ENCODE measurements at regions not wholly inside any gene's neighbourhood (a gene's known extent, or its start where the extent isn't known, plus 50 kb on each side); places are given as distances from the start of the nearest gene placed in this dataset.

DNA sequence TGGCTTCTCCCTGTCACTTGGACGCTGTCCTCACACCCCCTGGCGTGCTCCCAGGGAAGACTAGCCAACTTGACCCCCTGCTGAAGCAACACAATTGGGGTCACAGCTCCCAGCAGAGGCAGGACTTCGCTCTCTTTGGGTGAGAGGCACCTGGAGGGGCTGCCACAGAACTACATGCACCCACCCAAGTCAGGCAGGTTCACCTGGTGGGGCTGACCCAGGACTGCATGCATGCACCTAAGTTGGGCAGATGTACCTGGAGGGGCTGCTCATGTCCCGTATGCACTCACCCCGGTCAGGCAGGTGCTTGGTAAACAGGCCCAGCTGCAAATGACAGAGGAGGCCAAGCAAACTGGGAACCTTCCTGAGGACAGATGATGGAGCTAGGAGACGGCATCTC, 154.3 kb upstream of the RPS6KA2 start:
- H3K27me3 ChIP-seq = no peaks in the 10 kb centered on the region
- ATAC-seq = no peak
- in situ Hi-C loops (cut with MboI; ENCODE audit: low sequenced_read_pairs in 4 of 4) = loop anchor here in 3 of 4 donors (25.0 kb wide), 3 partner anchors 206 to 506 kb away; partner anchors contain the start of genes CEP43 (in 3 of the 3) and UNC93A (in 1 of the 3)
- H3K4me1 ChIP-seq = no peaks in the 10 kb centered on the region
- no peak for TF ChIP-seq POLR2A (IDR thresholded peaks at IDR 0.05)
- TF ChIP-seq, protein P1, sequence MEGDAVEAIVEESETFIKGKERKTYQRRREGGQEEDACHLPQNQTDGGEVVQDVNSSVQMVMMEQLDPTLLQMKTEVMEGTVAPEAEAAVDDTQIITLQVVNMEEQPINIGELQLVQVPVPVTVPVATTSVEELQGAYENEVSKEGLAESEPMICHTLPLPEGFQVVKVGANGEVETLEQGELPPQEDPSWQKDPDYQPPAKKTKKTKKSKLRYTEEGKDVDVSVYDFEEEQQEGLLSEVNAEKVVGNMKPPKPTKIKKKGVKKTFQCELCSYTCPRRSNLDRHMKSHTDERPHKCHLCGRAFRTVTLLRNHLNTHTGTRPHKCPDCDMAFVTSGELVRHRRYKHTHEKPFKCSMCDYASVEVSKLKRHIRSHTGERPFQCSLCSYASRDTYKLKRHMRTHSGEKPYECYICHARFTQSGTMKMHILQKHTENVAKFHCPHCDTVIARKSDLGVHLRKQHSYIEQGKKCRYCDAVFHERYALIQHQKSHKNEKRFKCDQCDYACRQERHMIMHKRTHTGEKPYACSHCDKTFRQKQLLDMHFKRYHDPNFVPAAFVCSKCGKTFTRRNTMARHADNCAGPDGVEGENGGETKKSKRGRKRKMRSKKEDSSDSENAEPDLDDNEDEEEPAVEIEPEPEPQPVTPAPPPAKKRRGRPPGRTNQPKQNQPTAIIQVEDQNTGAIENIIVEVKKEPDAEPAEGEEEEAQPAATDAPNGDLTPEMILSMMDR (IDR thresholded peaks at IDR 0.05 in 4 of 5, conservative IDR thresholded peaks at IDR 0.05 in 1 of 5) = no peak
- H3K9me3 ChIP-seq = no peaks in the 10 kb centered on the region
- no peak overlapping the region for H3K27ac ChIP-seq
- intact Hi-C loops (cut with DNase I; ENCODE audit: low total_unique reads) = loop anchor here (10.0 kb wide), 1 partner anchor 173 kb away; the partner anchor contains the start of gene RNASET2
- no peaks in the 10 kb centered on the region for H3K36me3 ChIP-seq
- DNase-seq = no peak
- no peak overlapping the region for H3K4me3 ChIP-seq

DNA sequence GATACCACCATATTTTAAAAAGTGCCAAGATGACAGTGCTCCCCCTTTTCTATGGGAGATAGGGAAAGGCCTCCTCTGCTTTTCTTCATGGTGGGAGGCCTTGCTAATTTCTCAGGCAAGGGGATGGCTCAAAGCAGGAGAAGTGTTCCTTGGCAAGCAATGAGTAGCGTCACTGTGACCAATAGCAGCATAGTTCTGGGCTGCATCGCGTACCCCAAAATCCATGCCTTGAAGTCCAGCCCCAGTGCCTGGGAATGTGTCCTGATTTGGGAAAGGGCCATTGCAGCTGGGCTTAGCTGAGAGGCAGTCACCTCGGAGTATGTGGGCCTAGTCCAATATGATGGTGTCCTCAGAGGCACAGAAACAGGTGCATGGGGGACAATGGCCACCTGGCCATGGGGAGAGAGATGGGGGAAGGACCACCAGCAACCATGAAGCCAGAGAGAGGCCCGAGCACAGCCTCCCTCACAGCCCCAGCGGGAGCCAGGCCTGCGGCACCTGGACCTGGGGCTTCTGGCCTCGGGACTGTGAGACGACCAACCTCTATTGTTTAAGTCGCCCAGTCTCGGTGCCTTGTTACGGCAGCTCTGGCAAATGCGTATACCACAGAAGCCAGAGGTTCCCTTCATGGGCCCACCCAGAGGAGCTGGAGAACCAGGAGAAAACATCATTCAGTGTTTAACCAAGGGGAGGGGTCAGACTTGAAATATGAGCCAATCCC, 153.1 kb upstream of the RPS6KA2 start:
- DNase-seq (no peak), ATAC-seq (no peak)
- no peak overlapping the region for H3K4me3 ChIP-seq
- in situ Hi-C loops (cut with MboI; ENCODE audit: low sequenced_read_pairs in 4 of 4) = loop anchor here in 3 of 4 donors (25.0 kb wide), 3 partner anchors 207 to 507 kb away; partner anchors contain the start of genes CEP43 (in 3 of the 3) and UNC93A (in 1 of the 3)
- H3K9me3 ChIP-seq = no peaks in the 10 kb centered on the region
- no peaks in the 10 kb centered on the region for H3K27me3 ChIP-seq
- H3K4me1 ChIP-seq = no peaks in the 10 kb centered on the region
- TF ChIP-seq, protein P1 (IDR thresholded peaks at IDR 0.05 in 4 of 5, conservative IDR thresholded peaks at IDR 0.05 in 1 of 5) = no peak
- no peak for TF ChIP-seq POLR2A (IDR thresholded peaks at IDR 0.05)
- intact Hi-C loops (cut with DNase I; ENCODE audit: low total_unique reads) = loop anchor here (10.0 kb wide), 2 partner anchors 175 to 365 kb away; partner anchors contain the start of gene RNASET2
- no peak overlapping the region for H3K27ac ChIP-seq
- no peaks in the 10 kb centered on the region for H3K36me3 ChIP-seq

DNA sequence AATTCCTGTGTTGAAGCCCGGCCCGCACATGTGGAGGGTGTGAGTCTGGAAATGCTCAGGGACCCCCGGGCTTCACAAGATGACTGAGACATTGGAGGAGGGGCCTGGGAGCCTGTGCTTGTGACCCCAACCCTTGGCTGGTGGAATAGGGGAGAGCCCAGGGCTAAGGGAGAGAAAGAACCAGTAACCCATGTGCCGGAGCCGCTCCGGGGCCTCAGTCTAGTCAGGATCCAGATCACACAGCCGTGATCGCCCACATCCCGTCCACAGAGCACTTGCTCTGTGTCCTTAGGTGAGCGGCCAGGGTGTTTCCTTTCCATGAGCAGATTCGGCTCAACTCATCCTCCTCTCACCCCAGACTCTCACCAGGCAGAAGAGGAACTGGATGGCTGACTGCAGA, 152.3 kb upstream of the RPS6KA2 start:
- Histone ChIP-seq H3K27me3 (no peaks in the 10 kb centered on the region), H3K4me3 (no peak overlapping the region), H3K36me3 (no peaks in the 10 kb centered on the region), H3K27ac (no peak overlapping the region), H3K4me1 (no peaks in the 10 kb centered on the region), H3K9me3 (no peaks in the 10 kb centered on the region)
- TF ChIP-seq POLR2A (IDR thresholded peaks at IDR 0.05) = no peak
- TF ChIP-seq, protein P1 (IDR thresholded peaks at IDR 0.05 in 4 of 5, conservative IDR thresholded peaks at IDR 0.05 in 1 of 5) = no peak
- in situ Hi-C loops (cut with MboI; ENCODE audit: low sequenced_read_pairs in 4 of 4) (loop anchor here in 3 of 4 donors (25.0 kb wide), 3 partner anchors 208 to 508 kb away; partner anchors contain the start of genes CEP43 (in 3 of the 3) and UNC93A (in 1 of the 3)), intact Hi-C loops (cut with DNase I; ENCODE audit: low total_unique reads) (loop anchor here (10.0 kb wide), 1 partner anchor 365 kb away; no protein-coding TSS in a partner anchor)
- ATAC-seq (no peak), DNase-seq (no peak)

DNA sequence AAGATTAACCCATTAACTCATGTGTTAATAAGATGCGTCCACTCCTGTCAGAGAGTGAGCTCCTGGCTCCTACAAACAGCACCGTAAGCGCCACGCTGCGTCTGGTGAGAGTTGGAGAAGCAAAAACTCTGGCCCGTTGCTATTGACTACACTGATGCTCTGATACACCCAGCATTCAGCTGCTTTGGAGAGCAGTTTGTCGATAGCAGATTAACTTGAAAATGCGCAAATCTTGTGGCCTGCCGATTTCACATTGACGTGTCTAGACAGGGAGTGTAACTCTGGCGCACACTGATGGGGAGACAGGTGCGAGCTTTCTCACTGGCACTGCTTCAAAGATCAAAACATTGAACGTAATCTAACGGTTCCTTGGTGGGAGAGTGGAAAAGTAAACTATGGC, 151.7 kb upstream of the RPS6KA2 start:
- TF ChIP-seq, protein P1 (IDR thresholded peaks at IDR 0.05 in 4 of 5, conservative IDR thresholded peaks at IDR 0.05 in 1 of 5) = no peak
- TF ChIP-seq POLR2A (IDR thresholded peaks at IDR 0.05) = no peak
- ATAC-seq = no peak

More for the DNA sequence above, 151.7 kb upstream of the RPS6KA2 start:
- H3K4me1 ChIP-seq = no peaks in the 10 kb centered on the region
- no peaks in the 10 kb centered on the region for H3K36me3 ChIP-seq
- intact Hi-C loops (cut with DNase I; ENCODE audit: low total_unique reads) (loop anchor here (10.0 kb wide), 1 partner anchor 366 kb away; no protein-coding TSS in a partner anchor), in situ Hi-C loops (cut with MboI; ENCODE audit: low sequenced_read_pairs in 4 of 4) (loop anchor here in 3 of 4 donors (25.0 kb wide), 3 partner anchors 209 to 509 kb away; partner anchors contain the start of genes CEP43 (in 3 of the 3) and UNC93A (in 1 of the 3))
- H3K9me3 ChIP-seq = no peaks in the 10 kb centered on the region
- no peak for DNase-seq
- H3K4me3 ChIP-seq = no peak overlapping the region
- no peak overlapping the region for H3K27ac ChIP-seq
- peaks cover 0 to 4% (median 0%) of the 10 kb centered on the region in 3 donors for H3K27me3 ChIP-seq
